HG03175 (cell line): ENCODE measurements at regions not wholly inside any gene's neighbourhood (a gene's known extent, or its start where the extent isn't known, plus 50 kb on each side); places are given as distances from the start of the nearest gene placed in this dataset.
"Not testable (repeated sequence)": the region's sequence is repeated elsewhere in the genome, so short reads cannot be mapped to it uniquely, and the experiment has no call there.

Experiments
- ATAC-seq: cut with Tn5 transposase; IDR thresholded peaks from one replicate; pipeline ENCODE4 v1.9.1; 2021; ENCODE audit warnings: mild to moderate bottlenecking, moderate library complexity; ENCODE audit not compliant: unreplicated experiment

- ATAC-seq = no peak
Measured at GRCh38 chr7:79513261-79513660, 59.8 kb upstream of the MAGI2 start.

GRCh38 chr7:79512261-79512660 lies 58.8 kb upstream of the MAGI2 start:
- ATAC-seq = no peak

GRCh38 chr7:79511056-79511455 lies 57.6 kb upstream of the MAGI2 start:
- ATAC-seq = not testable (repeated sequence)

GRCh38 chr7:79507131-79507530 lies 53.7 kb upstream of the MAGI2 start:
- ATAC-seq = no peak

GRCh38 chr7:79506481-79506880 lies 53.0 kb upstream of the MAGI2 start:
- ATAC-seq = no peak

GRCh38 chr7:79504607-79505389 lies 51.3 kb upstream of the MAGI2 start:
- ATAC-seq = no peak
